Testis (tissue), 2 donors: ENCODE measurements at regions not wholly inside any gene's neighbourhood (a gene's known extent, or its start where the extent isn't known, plus 50 kb on each side); places are given as distances from the start of the nearest gene placed in this dataset.

Experiments
- CTCF ChIP-seq, 3 experiments: fragments of 450-650 bp in 2 of 3; fragments of 200-600 bp in 1 of 3; sonication (generic) in 1 of 3; IDR thresholded peaks; one replicate each; pipeline ENCODE4 v1.5.1; 2016 to 2019; ENCODE audit warnings: antibody characterized with exemption in 3 of 3, mild to moderate bottlenecking in 2 of 3, moderate library complexity in 1 of 3
- POLR2A ChIP-seq: fragments of 450-650 bp; IDR thresholded peaks from one replicate; pipeline ENCODE4 v1.6.1; 2017; ENCODE audit warnings: antibody characterized with exemption, mild to moderate bottlenecking, moderate library complexity

- TF ChIP-seq CTCF (IDR thresholded peaks at IDR 0.05) (no peak), POLR2A (no peak)
These were observed 49.7 kb downstream of the SIPA1L2 start for GRCh38 chr1:232579958-232580941.
